Neuronal stem cell (in vitro differentiated cells): ENCODE measurements at regions not wholly inside any gene's neighbourhood (a gene's known extent, or its start where the extent isn't known, plus 50 kb on each side); places are given as distances from the start of the nearest gene placed in this dataset. TPM values are rescaled to one million over a fixed set of nuclear protein-coding genes. Genes with fewer than 3 reads are reported as not detected.

Experiments used
- DNase-seq: peaks from one replicate; pipeline ENCODE4 v3.0.0-alpha.2; 2013; ENCODE audit warnings: low spot score
- H2AFZ ChIP-seq: one replicate; pipeline ENCODE4 v1.6.1; 2013; ENCODE audit warnings: mild to moderate bottlenecking, low read length, inconsistent platforms
- H2AK5ac ChIP-seq: 2 replicates; pipeline ENCODE4 v1.6.1; 2013; ENCODE audit warnings: low read depth, mild to moderate bottlenecking, inconsistent platforms, low read length, moderate library complexity, mixed read lengths
- H2BK120ac ChIP-seq: 2 replicates; pipeline ENCODE4 v1.6.1; 2013; ENCODE audit warnings: low read depth, mild to moderate bottlenecking, inconsistent platforms, low read length, moderate library complexity, mixed read lengths
- H2BK12ac ChIP-seq: one replicate; pipeline ENCODE4 v1.6.1; 2013; ENCODE audit warnings: low read length, inconsistent platforms
- H2BK15ac ChIP-seq: 2 replicates; pipeline ENCODE4 v1.6.1; 2013; ENCODE audit warnings: mild to moderate bottlenecking, low read length, inconsistent platforms, mixed read lengths
- H2BK5ac ChIP-seq: one replicate; pipeline ENCODE4 v1.6.1; 2013; ENCODE audit warnings: inconsistent platforms, mild to moderate bottlenecking, low read length, moderate library complexity
- H3K14ac ChIP-seq: one replicate; pipeline ENCODE4 v1.6.1; 2013; ENCODE audit warnings: low read length, inconsistent platforms
- H3K18ac ChIP-seq: 2 replicates; pipeline ENCODE4 v1.6.1; 2013; ENCODE audit warnings: low read length, inconsistent platforms
- H3K23ac ChIP-seq: 2 replicates; pipeline ENCODE4 v1.6.1; 2013; ENCODE audit warnings: low read depth, mild to moderate bottlenecking, mixed read lengths, low read length, inconsistent platforms; ENCODE audit not compliant: poor library complexity
- H3K27ac ChIP-seq: replicated peaks from 3 replicates; pipeline ENCODE4 v1.5.1; 2013; ENCODE audit warnings: low read length, inconsistent platforms
- H3K27me3 ChIP-seq, 3 experiments: 2 replicates each; pipeline ENCODE4 v1.6.1; 2013; ENCODE audit warnings: low read length in 3 of 3, mild to moderate bottlenecking in 2 of 3, inconsistent platforms in 1 of 3, low read depth in 1 of 3, mixed read lengths in 1 of 3, moderate library complexity in 1 of 3; ENCODE audit not compliant: control insufficient read depth in 3 of 3, insufficient read depth in 3 of 3
- H3K36me3 ChIP-seq, 2 donors: replicated peaks in 1 of 2; 2 replicates each; pipeline ENCODE4 v1.6.1; 2013; ENCODE audit warnings: low read length in 2 of 2; ENCODE audit not compliant: control insufficient read depth in 2 of 2, insufficient read depth in 2 of 2
- H3K4ac ChIP-seq: 2 replicates; pipeline ENCODE4 v1.6.1; 2013; ENCODE audit warnings: inconsistent platforms, mild to moderate bottlenecking, low read length, moderate library complexity
- H3K4me1 ChIP-seq, 2 donors: 1 replicate in 1 of 2; 2 replicates in 1 of 2; pipeline ENCODE4 v1.6.1; 2013; ENCODE audit warnings: low read length in 2 of 2, low read depth in 1 of 2; ENCODE audit not compliant: control insufficient read depth in 2 of 2, insufficient read depth in 1 of 2
- H3K4me2 ChIP-seq: one replicate; pipeline ENCODE4 v1.6.1; 2013; ENCODE audit warnings: mild to moderate bottlenecking, low read length, inconsistent platforms; ENCODE audit not compliant: insufficient read depth, poor library complexity, severe bottlenecking
- H3K4me3 ChIP-seq, 2 donors: 2 replicates each; pipeline ENCODE4 v1.5.1; 2013; ENCODE audit warnings: low read length in 2 of 2, mild to moderate bottlenecking in 2 of 2, inconsistent platforms in 1 of 2, moderate library complexity in 1 of 2
- H3K79me1 ChIP-seq: one replicate; pipeline ENCODE4 v1.6.1; 2013; ENCODE audit warnings: low read depth, mild to moderate bottlenecking, inconsistent platforms, low read length, moderate library complexity
- H3K9ac ChIP-seq: one replicate; pipeline ENCODE4 v1.6.1; 2013; ENCODE audit warnings: mild to moderate bottlenecking, low read depth, low read length, inconsistent platforms; ENCODE audit not compliant: poor library complexity
- H3K9me3 ChIP-seq, 2 donors: replicated peaks in 1 of 2; 2 replicates each; pipeline versions ENCODE3 to v1.6.1; 2013; ENCODE audit warnings: low read length in 2 of 2, mild to moderate bottlenecking in 2 of 2, inconsistent platforms in 1 of 2, low read depth in 1 of 2, mixed read lengths in 1 of 2, moderate library complexity in 1 of 2; ENCODE audit not compliant: control insufficient read depth in 2 of 2, insufficient read depth in 1 of 2
- H4K8ac ChIP-seq: one replicate; pipeline ENCODE4 v1.6.1; 2013; ENCODE audit warnings: low read depth, mild to moderate bottlenecking, inconsistent platforms, low read length, moderate library complexity
- H4K91ac ChIP-seq: one replicate; pipeline ENCODE4 v1.6.1; 2013; ENCODE audit warnings: low read length, low read depth, mild to moderate bottlenecking, inconsistent platforms; ENCODE audit not compliant: poor library complexity
- WGBS, 2 donors: extraction: QIAGEN DNeasy Blood & Tissue Kit; methylation state at CpG; one replicate each; pipeline ENCODE4 v1.1.7; 2013; ENCODE audit warnings: missing lambda C conversion rate in 2 of 2, mixed read lengths in 1 of 2; ENCODE audit not compliant: insufficient read length in 2 of 2, insufficient replicate concordance in 1 of 2; ENCODE audit errors: extremely low coverage in 2 of 2; 5-methylcytosine and 5-hydroxymethylcytosine counted together
- small RNA-seq: library from polyadenylated mRNA; stranded (forward); fragments of <200 nt; extraction: miRNeasy Mini kit (QIAGEN cat#:217004); gene quantifications from one replicate; pipeline ENCODE3, GENCODE V24; 2013; ENCODE audit not compliant: insufficient read depth

GRCh38 chr6:47426524-47427302 lies 50.9 kb upstream of the CD2AP start:
- no CpG with 5 or more reads among the region's 2 CpGs for WGBS, 2 donors
- Histone ChIP-seq H2AK5ac (no peak overlapping the region), H2BK15ac (no peak overlapping the region), H3K18ac (no peak overlapping the region), H3K4me3 (no peak overlapping the region), H3K9me3 (peaks cover 0 to 2% of the 10 kb centered on the region in 2 donors), H3K36me3 (no peaks in the 10 kb centered on the region), H3K14ac (no peak overlapping the region), H3K79me1 (no peaks in the 10 kb centered on the region), H2BK120ac (no peak overlapping the region), H4K91ac (no peak overlapping the region), H3K27ac (no peak overlapping the region), H3K4me2 (no peak overlapping the region), H3K4ac (no peak overlapping the region), H2BK12ac (no peak overlapping the region), H3K27me3 (no peaks in the 10 kb centered on the region), H3K9ac (no peak overlapping the region), H2BK5ac (no peak overlapping the region), H2AFZ (no peak overlapping the region), H3K4me1 (no peaks in the 10 kb centered on the region), H3K23ac (no peak overlapping the region), H4K8ac (no peak overlapping the region)
- no peak for DNase-seq

- Histone ChIP-seq H3K4ac (no peak overlapping the region), H2BK5ac (no peak overlapping the region), H2BK120ac (no peak overlapping the region), H2BK12ac (no peak overlapping the region), H3K23ac (no peak overlapping the region), H4K8ac (no peak overlapping the region), H3K14ac (no peak overlapping the region), H3K4me2 (no peak overlapping the region), H2AFZ (no peak overlapping the region), H3K27ac (no peak overlapping the region), H3K9ac (no peak overlapping the region), H2BK15ac (no peak overlapping the region), H3K4me1 (no peaks in the 10 kb centered on the region), H3K9me3 (peaks cover 0 to 2% of the 10 kb centered on the region in 2 donors), H2AK5ac (no peak overlapping the region), H3K79me1 (no peaks in the 10 kb centered on the region), H3K36me3 (no peaks in the 10 kb centered on the region), H4K91ac (no peak overlapping the region), H3K27me3 (no peaks in the 10 kb centered on the region), H3K18ac (no peak overlapping the region), H3K4me3 (no peak overlapping the region)
- DNase-seq: no peak
These were observed 49.9 kb upstream of the CD2AP start for GRCh38 chr6:47427680-47428079.

Small RNAs in the stretch of these regions (small RNA-seq; reads per million reads assigned to genes)
- gene B3GNTL1P2: not detected
